Astrocyte of the cerebellum (primary cell): ENCODE measurements at regions not wholly inside any gene's neighbourhood (a gene's known extent, or its start where the extent isn't known, plus 50 kb on each side); places are given as distances from the start of the nearest gene placed in this dataset.

Source experiments
- DNase-seq: peaks from one replicate; pipeline ENCODE4 v3.0.0-alpha.2; 2011; ENCODE audit warnings: low read depth
- H3K4me3 ChIP-seq: 2 replicates; pipeline ENCODE4 v1.5.1; 2011; ENCODE audit warnings: mild to moderate bottlenecking, low read depth, low read length, moderate library complexity
- in situ Hi-C: cut with HindIII; loops from 2 replicates; pipeline ENCODE4 v1.10.0; 2017; ENCODE audit warnings: low sequenced_read_pairs
- TF ChIP-seq, protein P1 (sequence below): IDR thresholded peaks from 2 replicates; pipeline ENCODE4 v1.5.1; 2012; ENCODE audit warnings: low read length, low read depth, moderate library complexity, mild to moderate bottlenecking; ENCODE audit errors: missing control alignments

DNA sequence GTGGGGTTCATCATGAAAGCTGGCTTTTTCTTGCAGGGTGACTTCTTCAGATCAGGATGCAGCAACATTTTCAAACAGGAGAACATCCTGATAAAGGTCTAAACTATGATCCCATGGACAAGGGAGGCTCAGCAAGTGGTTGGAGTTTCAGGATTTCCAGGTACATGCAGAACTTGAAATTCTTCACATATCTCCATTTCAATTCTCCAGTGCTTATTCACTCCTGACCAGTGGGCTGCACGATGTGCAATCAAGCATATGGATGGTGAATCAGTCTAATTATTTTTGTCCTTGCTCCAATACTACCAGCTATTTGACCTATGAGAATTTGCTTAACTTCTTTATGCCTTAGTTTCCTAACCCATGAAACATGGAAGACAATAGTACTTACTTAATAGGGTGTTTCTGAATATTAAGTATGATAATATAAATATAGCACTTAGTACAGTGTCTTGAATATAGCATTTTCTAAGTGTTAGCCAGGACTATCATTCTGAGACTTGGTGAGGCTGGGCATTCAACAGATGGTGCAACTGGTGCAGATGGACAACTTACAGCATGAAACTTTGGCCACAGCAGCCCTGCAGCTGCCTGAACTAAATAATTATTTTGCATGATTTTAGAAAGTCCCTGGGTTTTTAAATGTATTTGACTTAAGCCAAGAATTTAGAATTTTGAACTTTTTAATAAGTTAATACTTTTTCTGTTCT is 92.4 kb downstream of the HPGD start:
- no peak for DNase-seq
- no peak overlapping the region for H3K4me3 ChIP-seq
- TF ChIP-seq, protein P1, sequence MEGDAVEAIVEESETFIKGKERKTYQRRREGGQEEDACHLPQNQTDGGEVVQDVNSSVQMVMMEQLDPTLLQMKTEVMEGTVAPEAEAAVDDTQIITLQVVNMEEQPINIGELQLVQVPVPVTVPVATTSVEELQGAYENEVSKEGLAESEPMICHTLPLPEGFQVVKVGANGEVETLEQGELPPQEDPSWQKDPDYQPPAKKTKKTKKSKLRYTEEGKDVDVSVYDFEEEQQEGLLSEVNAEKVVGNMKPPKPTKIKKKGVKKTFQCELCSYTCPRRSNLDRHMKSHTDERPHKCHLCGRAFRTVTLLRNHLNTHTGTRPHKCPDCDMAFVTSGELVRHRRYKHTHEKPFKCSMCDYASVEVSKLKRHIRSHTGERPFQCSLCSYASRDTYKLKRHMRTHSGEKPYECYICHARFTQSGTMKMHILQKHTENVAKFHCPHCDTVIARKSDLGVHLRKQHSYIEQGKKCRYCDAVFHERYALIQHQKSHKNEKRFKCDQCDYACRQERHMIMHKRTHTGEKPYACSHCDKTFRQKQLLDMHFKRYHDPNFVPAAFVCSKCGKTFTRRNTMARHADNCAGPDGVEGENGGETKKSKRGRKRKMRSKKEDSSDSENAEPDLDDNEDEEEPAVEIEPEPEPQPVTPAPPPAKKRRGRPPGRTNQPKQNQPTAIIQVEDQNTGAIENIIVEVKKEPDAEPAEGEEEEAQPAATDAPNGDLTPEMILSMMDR: no peak
- in situ Hi-C loops: no loop called here

DNA sequence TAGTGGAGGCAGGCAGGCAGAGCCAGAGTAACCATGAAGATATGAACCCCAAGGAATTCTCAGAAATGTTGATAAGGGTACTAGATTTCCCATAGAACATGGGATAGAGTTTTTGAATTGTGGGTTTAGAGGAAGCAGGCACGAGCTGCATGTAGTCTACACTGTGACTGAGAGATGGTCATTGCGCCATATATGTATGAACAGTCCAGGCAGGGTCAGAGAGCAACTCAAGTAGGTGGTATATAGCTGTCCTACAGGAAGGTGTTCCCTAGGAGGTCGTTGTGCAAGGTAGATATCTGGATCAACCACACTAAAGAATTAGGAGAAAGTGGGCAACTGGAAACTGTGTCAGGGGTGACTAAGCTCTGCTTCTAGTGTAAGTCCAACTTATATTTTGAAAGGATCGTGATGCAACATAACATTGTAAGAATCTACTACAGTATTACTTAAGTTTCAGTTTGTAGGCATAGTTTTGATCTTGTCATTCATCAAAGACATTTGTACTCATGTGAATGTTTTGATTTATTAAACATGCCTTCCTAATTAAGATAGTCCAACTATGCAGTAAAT is 94.6 kb downstream of the HPGD start:
- TF ChIP-seq, protein P1: no peak
- no peak overlapping the region for H3K4me3 ChIP-seq
- DNase-seq: no peak
- in situ Hi-C loops: no loop called here

DNA sequence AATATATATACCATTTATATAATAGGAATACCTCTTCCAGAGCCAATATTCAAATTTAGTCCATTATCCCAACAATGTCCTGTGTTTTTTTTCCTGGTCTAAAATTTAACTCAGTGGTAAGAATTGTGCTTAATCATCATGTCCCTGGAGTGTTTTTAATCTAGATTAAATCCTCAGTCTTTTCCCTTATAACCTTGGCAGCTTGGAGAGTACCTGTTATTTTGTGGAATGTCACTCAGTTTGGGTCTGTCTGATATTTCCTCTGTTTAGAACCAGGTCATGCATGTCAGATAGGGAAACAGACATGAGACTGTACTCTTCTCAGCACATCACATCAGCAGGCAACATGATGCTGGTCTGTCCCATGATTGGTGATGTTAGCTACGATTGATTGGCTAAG is 96.6 kb downstream of the HPGD start:
- H3K4me3 ChIP-seq: no peak overlapping the region
- in situ Hi-C loops: no loop called here
- no peak for DNase-seq
- TF ChIP-seq, protein P1: no peak

DNA sequence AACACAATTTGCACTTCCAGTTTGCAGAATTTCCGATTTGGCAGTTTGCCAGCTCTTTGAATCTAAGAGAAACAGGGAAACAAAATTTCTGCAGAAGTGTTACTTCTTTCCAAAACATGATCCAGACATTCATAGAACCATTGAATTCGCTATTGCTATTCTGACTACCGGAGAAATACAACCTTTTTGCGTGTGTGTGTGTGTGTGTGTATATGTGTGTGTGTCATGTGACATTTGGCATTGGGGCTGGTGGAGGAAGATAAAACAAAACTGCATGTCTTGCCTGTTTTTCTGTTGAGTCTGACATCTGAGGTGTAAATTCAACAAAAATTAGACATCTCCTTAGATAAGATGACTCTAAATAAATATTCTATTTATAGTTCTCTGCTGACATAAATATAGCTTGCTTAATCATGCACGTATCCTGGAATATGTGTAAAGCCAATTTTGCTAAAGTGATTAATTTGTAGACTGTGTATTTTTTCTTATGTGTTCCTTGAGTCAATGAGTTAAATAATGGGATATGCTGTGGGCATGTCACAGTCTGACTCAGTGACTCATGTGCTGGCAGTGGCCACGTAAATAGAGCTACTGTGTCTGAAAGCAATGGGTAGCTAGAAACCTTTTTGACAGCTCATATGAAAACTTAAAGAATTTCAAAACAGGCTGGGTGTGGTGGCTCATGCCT is 98.9 kb downstream of the HPGD start:
- DNase-seq: peak; percentile 52
- in situ Hi-C loops: no loop called here
- TF ChIP-seq, protein P1: no peak
- no peak overlapping the region for H3K4me3 ChIP-seq

DNA sequence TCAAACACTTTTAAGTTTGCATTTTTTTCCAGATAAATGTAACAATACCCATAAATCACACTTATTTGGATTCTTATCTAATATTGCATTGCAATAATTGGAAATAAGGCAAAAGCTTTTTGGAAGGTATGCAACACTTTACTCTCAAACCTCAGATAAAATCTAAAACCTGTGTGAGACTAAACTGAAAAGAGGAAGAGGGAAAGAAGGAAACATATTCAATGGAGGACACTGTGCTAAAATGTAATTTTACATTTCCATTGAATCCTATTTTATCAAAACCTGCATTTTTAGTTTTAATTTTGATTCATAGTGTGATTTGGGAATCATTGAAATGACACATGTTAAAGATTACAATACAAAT is 99.4 kb downstream of the HPGD start:
- TF ChIP-seq, protein P1: no peak
- in situ Hi-C loops: no loop called here
- no peak overlapping the region for H3K4me3 ChIP-seq
- DNase-seq: no peak

DNA sequence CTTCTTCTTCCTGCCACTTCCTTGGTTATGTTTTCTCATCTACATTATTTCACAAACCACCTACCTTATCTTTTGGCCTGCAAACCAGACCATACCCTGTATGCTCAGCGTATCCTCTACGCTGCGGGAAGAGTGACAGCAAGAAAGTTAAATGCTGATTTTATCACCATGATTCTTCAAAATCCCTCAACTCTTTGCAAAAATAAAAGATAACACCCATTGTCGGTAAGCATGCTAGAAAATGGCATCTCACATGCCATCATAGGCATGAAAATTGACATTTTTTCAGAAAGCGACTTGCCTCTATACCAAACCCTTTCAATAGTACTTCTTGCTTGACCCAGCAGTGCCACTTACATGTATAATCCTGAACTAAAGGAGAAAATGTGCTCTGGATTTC is 102.0 kb downstream of the HPGD start:
- in situ Hi-C loops: no loop called here
- DNase-seq: no peak
- TF ChIP-seq, protein P1: no peak
- no peak overlapping the region for H3K4me3 ChIP-seq
